SHP77 (cell line): ENCODE measurements at regions not wholly inside any gene's neighbourhood (a gene's known extent, or its start where the extent isn't known, plus 50 kb on each side); places are given as distances from the start of the nearest gene placed in this dataset.

ENCODE experiments used
- DNase-seq, 2 experiments: peaks; one replicate each; lab custom pipeline; 2025; lab: John Stamatoyannopoulos, UW

DNA sequence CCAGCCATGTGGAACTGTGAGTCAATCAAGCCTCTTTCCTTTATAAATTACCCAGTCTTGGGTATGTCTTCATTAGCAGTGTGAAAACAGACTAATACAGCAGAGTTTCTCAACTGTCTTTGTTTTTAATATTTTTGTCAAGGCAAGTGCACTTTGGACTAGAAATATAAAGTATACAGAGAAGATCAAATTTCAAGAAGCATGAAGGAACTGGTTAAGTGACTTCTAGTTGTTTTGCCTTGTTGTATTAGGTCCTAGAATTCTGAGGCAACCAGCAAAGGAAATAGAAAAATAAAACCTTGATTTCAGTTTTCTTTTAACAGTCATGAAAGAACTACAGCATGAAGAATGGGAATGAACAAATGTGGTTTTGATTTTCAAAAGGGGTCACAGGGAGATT lies 131.1 kb upstream of the PTGFR start:
- DNase-seq: no peak

DNA sequence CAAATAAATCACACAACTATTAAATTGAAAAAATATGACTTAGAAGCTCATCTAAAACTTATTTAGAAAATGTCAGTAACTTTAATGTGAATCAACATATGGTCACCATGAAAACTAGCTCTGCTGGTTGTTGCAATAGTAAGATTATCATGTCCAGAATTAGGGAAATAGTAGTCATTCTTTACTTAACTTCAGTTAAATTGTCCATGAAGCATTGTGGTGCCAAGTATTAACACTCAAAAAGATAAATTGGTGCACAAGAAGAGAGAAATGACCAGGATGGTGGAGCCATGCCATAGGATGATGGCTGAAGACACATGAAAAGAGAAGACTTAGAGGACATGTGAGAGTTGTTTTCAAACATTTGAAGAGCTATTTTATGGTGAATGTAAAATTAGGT lies 130.2 kb upstream of the PTGFR start:
- DNase-seq: no peak

DNA sequence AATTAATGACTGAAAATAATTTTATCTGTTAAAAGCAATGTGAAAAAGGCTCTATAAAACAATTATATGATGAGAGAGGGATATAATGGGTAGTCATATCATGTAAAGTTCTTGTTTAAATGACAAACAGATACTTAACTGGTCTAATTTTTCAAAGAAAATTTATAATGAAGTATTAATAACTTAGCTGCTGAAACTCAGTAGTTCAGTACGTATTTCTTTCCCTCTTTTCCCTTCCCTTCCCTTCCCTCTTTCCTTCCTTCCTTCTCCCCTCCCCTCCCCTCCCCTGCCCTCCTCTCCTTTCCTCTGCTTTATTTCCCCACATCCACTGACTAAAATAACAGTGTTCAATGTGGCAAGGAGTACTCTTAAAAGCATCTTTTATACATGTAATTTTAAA lies 123.1 kb upstream of the PTGFR start:
- DNase-seq: no peak

DNA sequence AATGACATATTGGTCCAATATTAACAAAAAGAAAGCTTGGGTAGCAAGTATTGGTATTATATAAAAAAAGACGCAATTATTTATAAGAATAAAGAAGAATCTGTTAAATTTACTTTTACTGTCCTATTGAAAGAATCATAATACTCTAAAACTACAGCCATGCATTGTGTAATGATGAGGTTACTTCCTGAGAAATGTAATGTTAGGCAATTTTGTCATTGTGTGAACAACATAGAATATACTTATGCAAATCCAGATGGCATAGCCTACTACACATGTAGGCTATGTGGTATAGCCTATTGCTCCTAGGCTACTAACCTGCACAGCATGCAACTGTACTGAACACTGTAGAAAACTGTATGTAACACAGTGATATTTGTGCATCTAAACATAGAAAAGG lies 121.2 kb upstream of the PTGFR start:
- no peak for DNase-seq

DNA sequence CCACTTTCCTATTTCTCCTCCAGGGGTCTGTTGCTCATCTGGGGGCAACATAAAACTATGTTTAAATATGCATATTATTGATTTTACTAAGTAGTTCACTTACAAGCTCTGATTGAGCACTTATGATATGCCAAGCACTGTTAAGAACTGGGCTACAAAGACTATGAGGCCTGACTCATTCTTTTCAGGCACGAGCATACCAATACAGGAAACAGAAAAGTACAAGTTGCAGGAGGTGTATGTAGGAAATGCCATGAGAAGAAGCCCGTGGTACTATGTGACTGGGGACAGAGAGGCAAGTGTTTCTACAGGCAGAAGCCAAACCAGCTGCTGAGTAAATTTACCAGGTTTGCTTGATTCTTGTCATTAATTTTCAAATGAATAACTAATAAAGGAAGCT lies 120.4 kb upstream of the PTGFR start:
- no peak for DNase-seq

DNA sequence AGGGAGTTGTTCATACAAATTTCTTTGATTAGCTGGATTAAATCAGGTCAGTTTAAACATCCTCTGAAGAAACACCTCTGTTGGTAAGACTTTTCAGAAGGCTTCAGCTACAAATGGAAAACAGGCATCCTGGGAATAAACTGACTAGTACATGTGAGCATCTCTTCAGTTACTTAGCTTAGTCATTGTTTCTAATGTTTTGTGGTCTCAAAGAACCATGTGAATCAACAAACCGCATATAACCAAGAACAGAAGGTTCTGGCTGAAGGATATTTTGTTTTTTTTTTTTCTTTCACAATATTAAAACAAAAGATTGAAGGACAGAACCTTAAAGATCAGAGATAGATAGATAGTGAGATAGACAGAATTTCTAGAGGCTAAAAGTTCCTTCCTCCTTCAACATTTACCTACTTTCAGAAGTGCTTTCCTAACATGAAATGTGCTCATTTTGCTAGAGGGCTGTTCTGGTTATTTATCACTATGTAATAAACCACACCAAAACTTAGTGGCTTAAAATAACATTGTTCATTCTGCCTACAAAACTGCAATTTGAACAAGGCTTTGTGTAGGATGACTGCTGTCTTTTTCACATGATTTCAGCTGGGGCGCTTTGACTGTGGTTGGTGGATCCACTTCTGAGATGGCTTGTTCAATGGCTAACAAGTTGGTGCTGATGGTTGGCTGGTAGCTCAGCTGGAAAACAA lies 119.8 kb upstream of the PTGFR start:
- no peak for DNase-seq

DNA sequence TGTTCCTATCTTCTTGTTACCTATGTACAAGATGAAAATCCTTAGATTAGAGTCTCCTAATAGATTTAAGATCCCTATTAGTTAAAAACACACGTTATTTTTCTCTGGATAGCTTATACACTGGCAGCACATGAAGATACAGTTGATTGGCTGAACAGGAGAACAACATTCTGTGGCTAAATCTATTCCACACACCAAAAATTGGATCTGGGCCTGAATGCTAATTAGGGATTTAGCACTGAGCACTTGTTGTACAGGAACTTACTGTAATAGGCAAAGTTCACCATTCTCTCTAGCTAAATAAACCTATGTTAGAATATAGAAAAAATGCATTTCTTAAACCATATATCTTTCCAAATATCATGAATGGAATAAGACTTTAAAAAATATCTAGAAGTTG lies 117.1 kb upstream of the PTGFR start:
- no peak for DNase-seq

DNA sequence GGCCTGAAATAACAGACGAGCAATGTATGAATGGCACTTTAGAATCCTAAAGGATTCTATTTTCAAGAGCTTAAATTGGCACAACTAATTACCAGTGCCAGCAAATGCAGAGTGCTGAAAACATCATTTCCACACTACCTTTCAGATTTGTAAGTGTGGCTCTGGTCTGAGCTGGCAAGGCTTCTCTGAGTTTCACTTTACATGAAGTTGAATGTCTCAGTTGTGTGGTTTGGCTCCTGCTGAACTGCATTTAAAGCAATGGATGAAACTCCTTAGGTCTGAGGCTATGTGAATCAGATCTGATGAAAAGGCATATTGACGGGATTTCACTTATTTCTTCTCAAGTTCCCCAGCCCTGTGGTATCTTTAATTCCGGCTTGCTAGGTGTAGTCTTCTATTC lies 114.8 kb upstream of the PTGFR start:
- DNase-seq: no peak

DNA sequence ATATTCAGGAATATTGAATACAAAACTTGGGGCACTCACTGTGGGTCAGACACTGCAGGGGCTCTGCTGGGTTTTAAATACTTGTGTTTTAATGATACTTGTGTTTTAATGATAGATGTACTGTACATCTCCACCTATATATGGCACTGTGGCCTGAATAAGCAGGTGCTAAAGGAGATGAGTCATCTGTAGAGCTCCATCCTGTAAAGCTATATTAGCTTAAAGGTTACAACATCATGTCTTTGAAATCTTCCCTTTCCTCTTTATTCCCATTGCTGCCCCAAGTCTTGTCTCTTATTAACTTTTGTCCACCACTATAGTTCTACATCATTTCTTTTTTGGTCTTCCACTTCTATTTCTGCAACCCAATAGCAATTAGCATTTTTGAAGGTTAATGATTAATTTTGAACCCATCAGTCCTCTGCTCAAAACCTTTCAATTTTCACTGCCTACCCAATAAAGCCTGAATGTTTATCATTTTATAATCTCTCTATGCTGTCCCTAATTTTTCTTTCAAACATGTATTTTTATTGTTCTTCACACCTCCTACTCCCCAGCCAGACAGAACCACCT lies 113.3 kb upstream of the PTGFR start:
- peak in 1 of 2 experiments; percentile 3 for DNase-seq

DNA sequence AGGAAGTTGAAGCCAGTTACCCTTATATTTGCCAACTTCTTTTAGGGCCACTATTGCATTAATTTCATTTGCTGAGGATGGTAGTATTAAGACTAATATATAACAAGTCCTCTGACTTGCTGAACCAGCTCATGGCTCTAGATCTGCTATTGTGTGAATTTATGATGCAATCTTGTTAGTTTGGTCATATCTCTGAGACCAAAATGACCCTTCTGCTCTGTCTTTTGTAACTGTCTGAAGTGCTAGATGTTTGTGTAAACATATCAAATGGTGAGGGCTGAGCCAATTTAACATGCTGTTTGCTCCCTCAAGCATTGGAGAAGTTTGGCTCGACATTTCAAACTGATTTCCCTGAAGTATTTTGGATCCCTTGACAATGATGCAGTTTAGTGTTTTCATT lies 106.9 kb upstream of the PTGFR start:
- DNase-seq: no peak

DNA sequence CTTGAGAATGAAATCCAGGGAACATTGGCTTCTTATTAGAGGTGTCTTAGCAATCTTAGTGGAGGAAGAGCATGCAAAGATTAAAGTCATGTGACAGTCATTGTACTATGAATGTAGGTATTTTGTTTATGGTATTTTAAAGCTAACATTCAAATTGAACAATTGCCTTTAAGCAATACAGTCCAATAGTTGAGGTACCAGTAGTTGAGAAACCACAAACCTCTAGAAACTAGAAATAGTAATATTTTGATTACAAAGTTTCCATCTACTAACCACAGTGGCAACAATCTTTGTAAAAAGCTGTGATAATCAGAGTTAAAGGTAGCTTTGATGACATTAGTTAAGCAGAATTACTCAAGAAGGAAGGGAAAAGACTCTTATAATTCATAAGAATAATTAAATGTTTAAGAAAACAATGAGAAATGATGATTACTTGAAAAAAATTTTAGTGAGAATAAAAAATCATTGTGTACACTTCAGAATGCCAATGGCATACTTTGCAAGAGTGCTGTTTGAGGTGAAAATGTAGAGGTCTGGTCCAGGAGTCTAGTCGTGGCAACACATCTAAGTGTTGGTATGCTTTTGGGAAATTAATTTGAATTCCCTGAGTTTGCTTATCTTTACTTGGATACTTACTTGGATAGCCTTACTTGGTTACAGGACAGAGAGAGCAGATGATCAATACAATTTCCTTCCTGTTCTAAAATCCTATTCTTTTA lies 104.9 kb upstream of the PTGFR start:
- no peak for DNase-seq

DNA sequence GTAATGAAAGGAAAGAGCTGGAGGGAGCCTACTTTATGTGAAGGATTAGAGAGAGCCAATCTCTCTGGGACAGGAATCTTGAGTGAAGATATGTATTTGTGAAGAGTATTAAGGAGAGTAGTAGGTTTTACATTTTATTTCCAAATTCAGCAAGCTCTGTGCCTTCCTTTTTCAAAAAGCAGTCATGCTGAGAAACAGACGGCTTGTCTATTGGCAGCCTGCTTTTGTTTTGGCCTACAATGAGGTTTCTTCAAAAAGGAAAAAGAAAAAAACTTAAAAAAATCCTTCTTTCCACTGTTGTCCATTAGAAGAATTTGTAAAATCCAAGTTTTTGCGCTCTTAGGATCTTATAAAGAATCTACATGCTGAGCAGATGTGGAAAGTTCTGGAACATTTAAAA lies 103.6 kb upstream of the PTGFR start:
- no peak for DNase-seq

DNA sequence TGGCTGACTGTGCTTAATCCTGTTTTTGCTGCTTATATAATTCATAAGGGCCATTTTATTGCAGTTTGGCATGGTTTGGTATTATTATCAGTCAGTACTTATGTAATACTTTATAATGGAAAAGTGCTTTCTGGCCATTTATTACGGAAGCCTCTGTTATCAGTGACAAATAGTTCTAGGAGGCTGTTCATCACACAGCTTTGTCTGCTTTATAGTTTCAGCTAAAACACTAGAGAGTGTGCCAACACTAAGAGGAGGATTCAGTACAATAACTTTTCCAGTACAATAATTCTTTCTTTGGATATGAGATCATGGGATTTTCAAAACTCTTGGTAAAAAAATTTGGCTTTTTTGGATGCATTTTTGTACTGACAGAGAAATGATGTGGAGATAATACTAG lies 102.9 kb upstream of the PTGFR start:
- no peak for DNase-seq

DNA sequence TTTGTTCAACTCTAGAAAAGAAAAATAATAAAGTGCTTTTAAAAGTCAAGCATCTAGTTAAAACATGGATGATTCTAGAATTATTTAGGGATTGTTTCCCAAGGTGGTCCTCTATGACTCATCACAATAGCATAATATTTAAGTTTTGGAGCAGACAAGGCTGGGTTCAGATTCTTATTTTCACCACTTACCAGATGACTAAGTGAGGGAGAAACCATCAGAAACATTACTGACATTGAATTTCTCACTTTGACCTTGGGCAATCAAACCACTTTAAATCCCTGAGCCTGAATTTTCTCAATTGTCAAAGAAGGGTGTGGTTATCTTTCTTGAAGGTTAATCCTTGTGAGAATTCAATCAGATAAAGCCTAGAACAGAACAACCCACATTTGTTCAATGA lies 102.5 kb upstream of the PTGFR start:
- DNase-seq: no peak

DNA sequence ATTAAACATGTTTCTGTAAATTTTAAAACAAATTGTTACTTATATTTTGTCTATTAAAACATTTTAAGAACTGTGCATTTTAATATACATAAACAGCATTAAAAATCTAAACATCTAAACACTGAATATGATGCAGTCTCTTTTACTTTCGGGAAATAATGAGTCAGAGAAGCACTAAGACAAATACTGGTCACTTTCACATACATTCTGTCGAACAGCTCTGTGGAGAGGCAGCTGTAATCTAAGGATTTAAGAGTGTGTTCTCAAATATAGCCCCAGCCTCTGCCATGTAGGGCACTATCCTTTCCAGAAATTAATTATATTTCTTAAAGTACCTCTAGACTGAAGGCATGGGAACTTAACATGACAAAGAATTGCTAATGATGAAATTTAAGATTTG lies 89.6 kb upstream of the PTGFR start:
- DNase-seq: no peak

DNA sequence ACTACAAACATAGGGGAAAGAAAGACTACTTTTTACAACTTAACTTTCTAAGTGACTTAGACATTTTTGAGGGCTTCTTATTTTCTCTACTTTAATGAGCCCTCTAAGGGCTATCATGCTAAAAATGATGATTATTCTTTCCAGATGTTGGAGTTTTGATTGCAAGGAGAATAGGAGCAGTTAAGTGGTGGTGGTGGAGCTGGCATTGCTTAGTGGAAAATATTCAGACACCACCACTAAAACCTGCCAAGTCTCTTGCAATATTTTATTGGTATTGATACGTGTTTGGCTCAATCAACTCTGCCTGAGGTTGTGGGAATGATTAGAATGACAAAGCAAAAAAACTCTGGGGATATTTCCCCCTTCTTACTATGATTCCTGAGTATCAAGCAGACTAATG lies 82.6 kb upstream of the PTGFR start:
- no peak for DNase-seq

DNA sequence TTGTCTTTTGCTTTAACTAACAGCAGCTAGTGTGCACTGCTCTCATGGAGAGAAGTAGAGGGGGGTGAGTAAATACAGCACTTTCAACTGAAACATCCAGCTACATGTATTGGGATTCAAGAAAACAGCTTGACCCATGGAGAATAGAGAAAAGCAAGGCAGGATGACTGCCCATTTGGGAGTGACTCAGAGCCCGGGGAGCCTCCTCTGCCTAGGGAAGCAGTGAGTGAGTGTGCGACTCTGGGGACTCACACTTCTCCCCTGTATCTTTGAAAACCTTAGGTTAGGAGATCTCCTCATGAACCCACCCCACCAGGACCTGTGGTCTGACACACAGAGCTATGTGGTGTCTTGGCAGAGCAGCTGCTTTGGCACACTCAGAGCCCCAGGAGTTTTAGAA lies 82.0 kb upstream of the PTGFR start:
- no peak for DNase-seq

DNA sequence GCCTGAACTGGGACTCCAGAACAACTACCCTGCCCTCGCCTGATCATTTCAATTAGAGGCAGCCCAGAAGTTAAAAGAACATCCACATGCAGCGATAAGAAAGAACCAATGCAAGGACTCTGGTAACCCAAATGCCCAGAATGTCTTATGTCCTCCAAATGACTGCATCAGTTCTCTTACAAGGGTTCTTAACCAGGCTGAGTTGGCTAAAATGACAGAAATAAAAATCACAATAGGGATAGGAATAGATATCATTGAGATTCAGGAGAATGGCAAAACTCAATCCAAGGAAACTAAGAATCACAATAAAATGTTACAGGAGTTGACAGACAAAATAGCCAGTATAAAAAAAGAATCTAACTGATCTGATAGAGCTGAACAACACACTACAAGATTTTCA lies 80.1 kb upstream of the PTGFR start:
- DNase-seq: no peak

DNA sequence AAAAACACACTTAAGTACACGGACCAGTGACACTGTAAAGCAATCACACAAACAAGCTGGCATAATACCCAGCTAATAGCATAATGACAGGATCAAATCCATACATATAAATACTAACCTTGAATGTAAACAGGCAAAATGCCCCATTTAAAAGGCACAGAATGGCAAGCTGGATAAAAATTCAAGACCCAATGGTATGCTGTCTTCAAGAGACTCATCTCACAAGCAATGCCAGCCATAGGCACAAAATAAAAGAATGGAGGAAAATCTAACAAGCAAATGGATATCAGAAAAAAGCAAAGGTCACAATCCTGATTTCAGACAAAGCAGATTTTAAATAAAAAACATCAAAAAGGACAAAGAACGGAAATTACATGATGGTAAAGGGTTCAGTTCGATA lies 79.1 kb upstream of the PTGFR start:
- DNase-seq: no peak

DNA sequence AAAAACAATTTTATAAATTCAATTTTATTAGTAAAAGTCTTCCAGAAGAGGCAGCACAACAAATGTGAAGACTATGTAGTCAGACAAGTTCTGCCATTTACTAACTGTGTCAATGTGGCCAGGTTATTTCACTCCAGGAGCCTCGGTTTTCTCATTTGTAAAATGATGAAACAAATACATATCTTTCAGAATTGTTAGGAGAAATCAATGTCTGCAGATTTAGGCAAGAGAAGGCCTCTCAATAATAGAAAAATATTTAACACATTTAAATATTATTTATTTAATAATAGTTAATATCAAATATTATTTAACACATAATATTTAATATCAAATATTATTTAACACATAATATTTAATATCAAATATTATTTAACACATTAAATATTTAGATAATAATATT lies 75.6 kb upstream of the PTGFR start:
- no peak for DNase-seq

DNA sequence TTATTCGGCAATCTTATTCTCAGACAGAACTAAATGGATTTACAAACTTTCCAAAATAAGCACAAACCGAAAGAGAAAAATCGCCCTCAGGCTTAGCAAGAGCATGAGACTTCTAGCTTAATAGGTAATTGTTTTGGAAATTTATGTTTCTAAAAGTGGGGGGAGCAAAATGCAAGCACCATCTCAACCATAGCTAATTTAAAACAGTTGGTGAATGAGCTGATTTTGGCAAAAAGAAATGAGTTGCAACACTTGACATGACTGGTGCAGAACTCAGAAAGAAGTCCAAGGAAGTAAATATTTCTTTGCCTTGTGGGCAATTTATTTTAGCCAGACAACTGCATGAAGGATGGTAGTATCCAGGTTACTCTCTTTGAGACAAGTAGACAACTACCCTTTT lies 71.5 kb upstream of the PTGFR start:
- no peak for DNase-seq

DNA sequence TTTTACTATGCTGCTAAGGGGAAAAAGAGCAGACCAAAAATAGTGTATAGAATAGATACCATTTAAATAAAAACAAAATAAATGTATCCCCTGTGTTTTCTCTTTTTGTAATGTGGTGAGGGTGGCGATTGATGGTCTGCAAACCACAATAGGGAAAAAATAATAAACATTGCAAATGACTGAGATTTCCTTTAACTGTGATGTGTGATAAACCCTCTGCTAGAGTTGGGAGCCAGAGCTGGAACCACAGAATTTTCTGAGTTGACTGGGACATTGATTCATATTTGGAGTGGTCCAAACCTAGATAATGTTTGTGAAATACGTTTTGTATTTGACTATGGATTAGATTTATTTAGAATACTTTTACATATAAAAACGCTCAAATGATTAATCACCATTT lies 70.6 kb upstream of the PTGFR start:
- DNase-seq: no peak

DNA sequence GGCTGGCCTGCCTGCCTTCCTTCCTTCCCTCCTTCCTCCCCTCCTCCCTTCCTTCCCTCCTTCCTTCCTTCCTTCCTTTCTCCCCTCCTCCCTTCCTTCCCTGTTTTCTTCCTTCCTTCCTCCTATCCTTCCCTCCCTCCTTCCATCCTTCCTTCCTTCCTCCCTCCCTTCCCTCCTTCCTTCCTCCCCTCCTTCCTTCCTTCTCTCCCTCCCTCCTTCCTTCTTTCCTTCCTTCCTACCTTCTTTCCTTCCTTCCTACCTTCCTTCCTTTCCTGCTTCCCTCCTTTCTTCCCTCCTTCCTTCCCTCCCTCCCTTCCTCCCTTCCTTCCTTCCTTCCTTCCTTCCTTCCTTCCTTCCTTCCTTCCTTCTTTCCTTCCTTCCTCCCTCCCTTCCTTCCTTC lies 70.1 kb upstream of the PTGFR start:
- no peak for DNase-seq

DNA sequence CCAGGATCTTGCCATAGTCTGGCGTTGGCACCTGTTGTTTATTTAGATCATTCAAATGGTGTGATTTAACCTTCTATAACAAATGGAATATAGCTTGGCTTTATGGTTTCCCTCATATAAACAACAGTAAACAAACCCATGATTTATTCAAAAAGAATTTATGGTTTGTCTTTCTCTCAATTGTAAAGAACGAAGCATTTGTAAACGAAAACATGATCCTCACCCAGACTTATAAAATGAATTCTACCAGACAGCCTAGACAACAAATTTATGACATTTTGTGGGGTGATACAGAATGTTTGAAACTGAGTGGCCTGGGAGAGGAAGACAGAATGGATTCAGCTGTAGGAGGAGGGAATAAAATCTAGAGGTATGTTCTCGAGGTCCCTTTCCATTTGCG lies 66.1 kb upstream of the PTGFR start:
- no peak for DNase-seq
